ENCODE measurements at regions not wholly inside any gene's neighbourhood (a gene's known extent, or its start where the extent isn't known, plus 50 kb on each side); places are given as distances from the start of the nearest gene placed in this dataset.

DNA sequence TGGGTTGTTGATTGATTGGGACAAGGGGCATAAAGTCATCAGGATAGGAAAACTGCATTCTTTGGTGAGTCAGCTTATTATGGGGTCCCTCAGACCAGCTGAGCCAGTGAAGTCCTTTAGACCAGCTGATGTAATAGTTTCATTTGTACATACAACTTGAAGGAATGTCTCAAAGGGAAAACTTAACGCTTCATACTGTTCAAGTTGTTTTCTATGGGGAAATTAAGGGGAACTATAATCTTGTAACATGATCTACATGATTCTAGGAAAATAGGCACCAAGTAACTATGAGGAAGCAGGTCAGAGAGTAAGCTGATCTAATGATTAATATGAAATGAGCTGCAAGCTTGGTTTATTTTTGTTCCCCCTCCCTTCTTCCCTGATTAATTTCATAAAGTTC lies 175.1 kb upstream of the GRID2 start:
- H3K36me3 ChIP-seq = no peaks in the 10 kb centered on the region
- H3K27ac ChIP-seq = no peak overlapping the region
- DNase-seq = no peak
- intact Hi-C loops (cut with DNase I; ENCODE audit: low total_unique reads) = no loop called here
- no peaks in the 10 kb centered on the region for H3K27me3 ChIP-seq
- H3K4me1 ChIP-seq = no peaks in the 10 kb centered on the region
- TF ChIP-seq, protein P1, sequence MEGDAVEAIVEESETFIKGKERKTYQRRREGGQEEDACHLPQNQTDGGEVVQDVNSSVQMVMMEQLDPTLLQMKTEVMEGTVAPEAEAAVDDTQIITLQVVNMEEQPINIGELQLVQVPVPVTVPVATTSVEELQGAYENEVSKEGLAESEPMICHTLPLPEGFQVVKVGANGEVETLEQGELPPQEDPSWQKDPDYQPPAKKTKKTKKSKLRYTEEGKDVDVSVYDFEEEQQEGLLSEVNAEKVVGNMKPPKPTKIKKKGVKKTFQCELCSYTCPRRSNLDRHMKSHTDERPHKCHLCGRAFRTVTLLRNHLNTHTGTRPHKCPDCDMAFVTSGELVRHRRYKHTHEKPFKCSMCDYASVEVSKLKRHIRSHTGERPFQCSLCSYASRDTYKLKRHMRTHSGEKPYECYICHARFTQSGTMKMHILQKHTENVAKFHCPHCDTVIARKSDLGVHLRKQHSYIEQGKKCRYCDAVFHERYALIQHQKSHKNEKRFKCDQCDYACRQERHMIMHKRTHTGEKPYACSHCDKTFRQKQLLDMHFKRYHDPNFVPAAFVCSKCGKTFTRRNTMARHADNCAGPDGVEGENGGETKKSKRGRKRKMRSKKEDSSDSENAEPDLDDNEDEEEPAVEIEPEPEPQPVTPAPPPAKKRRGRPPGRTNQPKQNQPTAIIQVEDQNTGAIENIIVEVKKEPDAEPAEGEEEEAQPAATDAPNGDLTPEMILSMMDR (IDR thresholded peaks at IDR 0.05) = no peak
- H3K9me3 ChIP-seq = peaks cover 0 to 7% (median 0%) of the 10 kb centered on the region in 3 donors
- H3K4me3 ChIP-seq = no peak overlapping the region

DNA sequence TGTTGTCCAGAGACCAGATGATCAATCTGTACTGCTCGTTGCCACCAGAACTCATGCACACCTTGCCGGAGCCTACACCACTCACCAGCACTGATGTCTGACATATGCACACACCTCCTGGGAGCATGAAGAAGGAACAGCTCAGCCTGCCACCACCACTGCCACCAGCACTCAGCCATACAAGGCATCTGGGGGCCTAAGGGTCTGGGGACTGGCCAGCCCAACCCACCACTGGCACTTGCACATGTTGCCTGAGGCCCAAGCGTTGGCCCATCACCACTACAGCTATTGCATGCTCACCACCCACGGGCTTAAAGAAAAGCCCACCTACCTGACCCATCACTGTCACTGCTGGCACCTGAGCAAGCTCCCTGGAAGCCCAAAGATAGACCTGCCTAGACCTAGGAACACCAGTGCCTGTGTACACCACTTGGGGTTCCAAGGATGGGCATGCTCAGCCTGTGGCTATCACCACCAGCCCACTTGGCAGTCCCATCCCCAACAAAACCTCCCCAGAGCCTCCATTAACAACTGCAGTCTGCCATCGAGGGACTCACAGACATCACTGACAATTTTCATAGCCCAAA lies 174.3 kb upstream of the GRID2 start:
- H3K27me3 ChIP-seq = no peaks in the 10 kb centered on the region
- H3K9me3 ChIP-seq = peaks cover 0 to 7% (median 0%) of the 10 kb centered on the region in 3 donors
- H3K4me1 ChIP-seq = no peaks in the 10 kb centered on the region
- H3K36me3 ChIP-seq = no peaks in the 10 kb centered on the region
- no peak for DNase-seq
- intact Hi-C loops (cut with DNase I; ENCODE audit: low total_unique reads) = no loop called here
- no peak overlapping the region for H3K27ac ChIP-seq
- TF ChIP-seq, protein P1 (IDR thresholded peaks at IDR 0.05) = no peak
- no peak overlapping the region for H3K4me3 ChIP-seq

DNA sequence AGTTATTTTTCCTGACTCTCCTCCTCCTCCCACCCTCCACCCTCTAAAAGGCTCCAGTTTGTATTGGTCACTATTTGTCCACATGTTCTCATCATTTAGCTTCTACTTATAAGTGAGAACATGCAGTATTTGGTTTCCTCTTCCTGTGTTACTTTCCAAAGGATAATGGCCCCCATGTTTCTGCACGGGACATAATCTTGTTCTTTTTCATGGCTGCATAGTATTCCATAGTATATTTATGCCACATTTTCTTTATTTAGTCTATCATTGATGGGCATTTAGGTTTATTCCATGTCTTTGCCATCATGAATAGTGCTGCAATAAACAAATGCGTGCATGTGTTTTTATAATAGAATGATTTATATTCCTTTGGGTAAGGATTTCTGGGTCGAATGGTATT lies 167.3 kb upstream of the GRID2 start:
- no peak overlapping the region for H3K4me3 ChIP-seq

DNA sequence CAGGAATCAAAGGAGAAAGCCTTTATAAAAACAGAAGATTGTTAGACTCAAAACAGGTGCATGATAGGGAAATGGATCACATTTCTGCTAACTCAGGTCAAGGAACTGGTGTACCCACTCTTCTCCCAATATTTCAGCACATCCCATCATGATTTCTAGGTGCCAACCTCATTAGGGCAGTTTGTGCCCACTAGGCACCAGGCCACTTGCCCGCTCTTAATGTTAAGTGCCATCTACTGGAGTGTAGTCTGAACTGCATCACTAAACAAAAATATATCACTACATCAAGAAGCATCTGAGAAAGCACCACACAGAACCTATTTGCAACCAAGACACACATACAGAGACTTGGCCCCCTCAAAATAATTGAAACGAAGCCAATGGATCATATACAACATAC lies 140.4 kb upstream of the GRID2 start:
- TF ChIP-seq, protein P1 (IDR thresholded peaks at IDR 0.05) = no peak
- no peaks in the 10 kb centered on the region for H3K36me3 ChIP-seq
- H3K27me3 ChIP-seq = no peaks in the 10 kb centered on the region
- DNase-seq = no peak
- H3K4me3 ChIP-seq = no peak overlapping the region
- intact Hi-C loops (cut with DNase I; ENCODE audit: low total_unique reads) = no loop called here
- H3K27ac ChIP-seq = no peak overlapping the region
- H3K4me1 ChIP-seq = no peaks in the 10 kb centered on the region
- H3K9me3 ChIP-seq = peaks cover 0 to 6% (median 0%) of the 10 kb centered on the region in 3 donors

More for the DNA sequence above, 167.3 kb upstream of the GRID2 start:
- H3K4me1 ChIP-seq = no peaks in the 10 kb centered on the region
- H3K36me3 ChIP-seq = no peaks in the 10 kb centered on the region
- H3K27ac ChIP-seq = no peak overlapping the region
- H3K9me3 ChIP-seq = no peaks in the 10 kb centered on the region
- TF ChIP-seq, protein P1 (IDR thresholded peaks at IDR 0.05) = no peak
- intact Hi-C loops (cut with DNase I; ENCODE audit: low total_unique reads) = no loop called here
- no peaks in the 10 kb centered on the region for H3K27me3 ChIP-seq
- no peak for DNase-seq

DNA sequence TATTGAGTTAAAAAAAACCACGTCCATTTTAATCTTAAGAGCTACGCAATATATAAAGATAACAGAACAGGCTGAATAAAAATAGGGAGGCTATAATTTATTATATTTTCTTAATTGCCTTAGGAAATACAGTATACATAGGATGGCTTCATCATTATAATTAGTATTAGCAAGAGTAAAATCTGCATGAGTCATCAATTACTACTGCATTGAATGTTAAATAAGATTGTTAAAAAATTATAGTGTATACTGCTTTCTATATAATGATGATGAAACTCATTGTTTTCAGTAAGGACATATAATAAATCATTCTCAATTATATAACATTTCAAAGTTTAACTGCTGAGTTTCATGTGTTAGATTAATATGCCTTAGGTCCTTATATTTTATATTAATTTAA lies 133.4 kb upstream of the GRID2 start:
- Histone ChIP-seq H3K27me3 (no peaks in the 10 kb centered on the region), H3K4me1 (no peaks in the 10 kb centered on the region), H3K4me3 (no peak overlapping the region), H3K36me3 (no peaks in the 10 kb centered on the region), H3K27ac (no peak overlapping the region), H3K9me3 (no peaks in the 10 kb centered on the region)
- DNase-seq = no peak
- TF ChIP-seq, protein P1 (IDR thresholded peaks at IDR 0.05) = no peak
- intact Hi-C loops (cut with DNase I; ENCODE audit: low total_unique reads) = no loop called here

DNA sequence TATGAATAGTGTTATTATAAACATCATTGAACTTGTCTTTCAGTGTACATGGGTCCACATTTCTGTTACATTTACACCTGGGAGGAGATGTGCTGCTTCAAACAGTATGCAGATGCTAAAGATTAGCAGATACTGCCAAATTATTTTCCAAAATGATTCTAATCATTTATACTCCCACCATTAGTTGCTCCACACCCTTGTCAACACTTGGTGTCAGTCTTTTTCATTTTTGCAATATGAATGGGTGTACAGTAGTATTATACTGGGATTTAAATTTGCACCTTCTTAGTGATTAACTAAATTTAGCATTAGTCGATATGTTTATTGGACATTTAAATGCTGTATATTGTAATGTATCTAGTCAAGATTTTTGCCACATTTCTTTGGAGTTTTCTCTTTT lies 131.6 kb upstream of the GRID2 start:
- H3K27ac ChIP-seq = no peak overlapping the region

More for the DNA sequence above, 131.6 kb upstream of the GRID2 start:
- Histone ChIP-seq H3K9me3 (no peaks in the 10 kb centered on the region), H3K27me3 (no peaks in the 10 kb centered on the region), H3K36me3 (no peaks in the 10 kb centered on the region), H3K4me1 (no peaks in the 10 kb centered on the region), H3K4me3 (no peak overlapping the region)
- no peak for DNase-seq
- TF ChIP-seq, protein P1 (IDR thresholded peaks at IDR 0.05) = no peak
- intact Hi-C loops (cut with DNase I; ENCODE audit: low total_unique reads) = no loop called here
